ENCODE measurements at regions not wholly inside any gene's neighbourhood (a gene's known extent, or its start where the extent isn't known, plus 50 kb on each side); places are given as distances from the start of the nearest gene placed in this dataset.

GRCh38 chr21:17435565-17436543, 77.0 kb upstream of the CXADR start:
- no peaks in the 10 kb centered on the region for H3K9me3 ChIP-seq (ENCODE audit: control insufficient read depth, low read depth, low read length)
- H3K4me1 ChIP-seq (ENCODE audit: control insufficient read depth, low read depth, low read length) = peaks cover 26% of the 10 kb centered on the region
- H3K4me3 ChIP-seq (ENCODE audit: low read length) = no peak overlapping the region
- H3K9ac ChIP-seq (ENCODE audit: low read length) = no peak overlapping the region
- no peaks in the 10 kb centered on the region for H3K36me3 ChIP-seq (ENCODE audit: control insufficient read depth, low read depth, low read length)
- H3K27ac ChIP-seq (ENCODE audit: low read length) = no peak overlapping the region
- H3K27me3 ChIP-seq (ENCODE audit: control insufficient read depth, insufficient read depth, low read length) = peaks cover 13% of the 10 kb centered on the region

GRCh38 chr21:17436626-17437111, 76.2 kb upstream of the CXADR start:
- H3K27ac ChIP-seq (ENCODE audit: low read length) = no peak overlapping the region
- H3K4me1 ChIP-seq (ENCODE audit: control insufficient read depth, low read depth, low read length) = peaks cover 31% of the 10 kb centered on the region
- H3K27me3 ChIP-seq (ENCODE audit: control insufficient read depth, insufficient read depth, low read length) = peaks cover 13% of the 10 kb centered on the region
- H3K36me3 ChIP-seq (ENCODE audit: control insufficient read depth, low read depth, low read length) = no peaks in the 10 kb centered on the region
- no peak overlapping the region for H3K9ac ChIP-seq (ENCODE audit: low read length)
- H3K4me3 ChIP-seq (ENCODE audit: low read length) = no peak overlapping the region
- no peaks in the 10 kb centered on the region for H3K9me3 ChIP-seq (ENCODE audit: control insufficient read depth, low read depth, low read length)

- Histone ChIP-seq H3K27me3 (ENCODE audit: control insufficient read depth, insufficient read depth, low read length) (peaks cover 13% of the 10 kb centered on the region), H3K9me3 (ENCODE audit: control insufficient read depth, low read depth, low read length) (no peaks in the 10 kb centered on the region), H3K36me3 (ENCODE audit: control insufficient read depth, low read depth, low read length) (no peaks in the 10 kb centered on the region), H3K9ac (ENCODE audit: low read length) (no peak overlapping the region), H3K27ac (ENCODE audit: low read length) (no peak overlapping the region), H3K4me3 (ENCODE audit: low read length) (peak overlapping the region; percentile 20), H3K4me1 (ENCODE audit: control insufficient read depth, low read depth, low read length) (peaks cover 36% of the 10 kb centered on the region)
These were observed 74.2 kb upstream of the CXADR start for GRCh38 chr21:17438635-17439034.

GRCh38 chr21:17440969-17441368, 71.9 kb upstream of the CXADR start:
- Histone ChIP-seq H3K4me1 (ENCODE audit: control insufficient read depth, low read depth, low read length) (peaks cover 36% of the 10 kb centered on the region), H3K27ac (ENCODE audit: low read length) (no peak overlapping the region), H3K4me3 (ENCODE audit: low read length) (no peak overlapping the region), H3K27me3 (ENCODE audit: control insufficient read depth, insufficient read depth, low read length) (peaks cover 13% of the 10 kb centered on the region), H3K9me3 (ENCODE audit: control insufficient read depth, low read depth, low read length) (no peaks in the 10 kb centered on the region), H3K36me3 (ENCODE audit: control insufficient read depth, low read depth, low read length) (no peaks in the 10 kb centered on the region), H3K9ac (ENCODE audit: low read length) (no peak overlapping the region)

- H3K9ac ChIP-seq (ENCODE audit: low read length) = no peak overlapping the region
- H3K9me3 ChIP-seq (ENCODE audit: control insufficient read depth, low read depth, low read length) = no peaks in the 10 kb centered on the region
- H3K27me3 ChIP-seq (ENCODE audit: control insufficient read depth, insufficient read depth, low read length) = peaks cover 12% of the 10 kb centered on the region
- no peak overlapping the region for H3K27ac ChIP-seq (ENCODE audit: low read length)
- H3K4me1 ChIP-seq (ENCODE audit: control insufficient read depth, low read depth, low read length) = peaks cover 36% of the 10 kb centered on the region
- H3K36me3 ChIP-seq (ENCODE audit: control insufficient read depth, low read depth, low read length) = no peaks in the 10 kb centered on the region
- no peak overlapping the region for H3K4me3 ChIP-seq (ENCODE audit: low read length)
These were observed 71.5 kb upstream of the CXADR start for GRCh38 chr21:17441370-17441769.

GRCh38 chr21:17442165-17442564, 70.7 kb upstream of the CXADR start:
- no peak overlapping the region for H3K4me3 ChIP-seq (ENCODE audit: low read length)
- no peaks in the 10 kb centered on the region for H3K36me3 ChIP-seq (ENCODE audit: control insufficient read depth, low read depth, low read length)
- H3K27me3 ChIP-seq (ENCODE audit: control insufficient read depth, insufficient read depth, low read length) = peaks cover 7% of the 10 kb centered on the region
- no peaks in the 10 kb centered on the region for H3K9me3 ChIP-seq (ENCODE audit: control insufficient read depth, low read depth, low read length)
- no peak overlapping the region for H3K9ac ChIP-seq (ENCODE audit: low read length)
- H3K4me1 ChIP-seq (ENCODE audit: control insufficient read depth, low read depth, low read length) = peaks cover 36% of the 10 kb centered on the region
- H3K27ac ChIP-seq (ENCODE audit: low read length) = no peak overlapping the region

GRCh38 chr21:17444828-17445227, 68.0 kb upstream of the CXADR start:
- Histone ChIP-seq H3K27me3 (ENCODE audit: control insufficient read depth, insufficient read depth, low read length) (no peaks in the 10 kb centered on the region), H3K9ac (ENCODE audit: low read length) (no peak overlapping the region), H3K4me3 (ENCODE audit: low read length) (no peak overlapping the region), H3K36me3 (ENCODE audit: control insufficient read depth, low read depth, low read length) (no peaks in the 10 kb centered on the region), H3K4me1 (ENCODE audit: control insufficient read depth, low read depth, low read length) (peaks cover 19% of the 10 kb centered on the region), H3K27ac (ENCODE audit: low read length) (no peak overlapping the region), H3K9me3 (ENCODE audit: control insufficient read depth, low read depth, low read length) (no peaks in the 10 kb centered on the region)

- Histone ChIP-seq H3K4me1 (ENCODE audit: control insufficient read depth, low read depth, low read length) (peaks cover 11% of the 10 kb centered on the region), H3K27me3 (ENCODE audit: control insufficient read depth, insufficient read depth, low read length) (no peaks in the 10 kb centered on the region), H3K27ac (ENCODE audit: low read length) (no peak overlapping the region), H3K4me3 (ENCODE audit: low read length) (no peak overlapping the region), H3K9me3 (ENCODE audit: control insufficient read depth, low read depth, low read length) (no peaks in the 10 kb centered on the region), H3K9ac (ENCODE audit: low read length) (no peak overlapping the region), H3K36me3 (ENCODE audit: control insufficient read depth, low read depth, low read length) (no peaks in the 10 kb centered on the region)
These were observed 66.1 kb upstream of the CXADR start for GRCh38 chr21:17446737-17447136.

GRCh38 chr21:17449701-17450100, 63.1 kb upstream of the CXADR start:
- Histone ChIP-seq H3K27me3 (ENCODE audit: control insufficient read depth, insufficient read depth, low read length) (no peaks in the 10 kb centered on the region), H3K4me3 (ENCODE audit: low read length) (no peak overlapping the region), H3K9me3 (ENCODE audit: control insufficient read depth, low read depth, low read length) (no peaks in the 10 kb centered on the region), H3K36me3 (ENCODE audit: control insufficient read depth, low read depth, low read length) (no peaks in the 10 kb centered on the region), H3K4me1 (ENCODE audit: control insufficient read depth, low read depth, low read length) (no peaks in the 10 kb centered on the region), H3K27ac (ENCODE audit: low read length) (no peak overlapping the region), H3K9ac (ENCODE audit: low read length) (no peak overlapping the region)

- no peaks in the 10 kb centered on the region for H3K4me1 ChIP-seq (ENCODE audit: control insufficient read depth, low read depth, low read length)
- no peak overlapping the region for H3K27ac ChIP-seq (ENCODE audit: low read length)
- H3K4me3 ChIP-seq (ENCODE audit: low read length) = no peak overlapping the region
- H3K9me3 ChIP-seq (ENCODE audit: control insufficient read depth, low read depth, low read length) = no peaks in the 10 kb centered on the region
- no peaks in the 10 kb centered on the region for H3K27me3 ChIP-seq (ENCODE audit: control insufficient read depth, insufficient read depth, low read length)
- H3K9ac ChIP-seq (ENCODE audit: low read length) = no peak overlapping the region
- H3K36me3 ChIP-seq (ENCODE audit: control insufficient read depth, low read depth, low read length) = no peaks in the 10 kb centered on the region
These were observed 61.4 kb upstream of the CXADR start for GRCh38 chr21:17451364-17451891.

GRCh38 chr21:17454315-17455027, 58.4 kb upstream of the CXADR start:
- Histone ChIP-seq H3K9me3 (ENCODE audit: control insufficient read depth, low read depth, low read length) (no peaks in the 10 kb centered on the region), H3K27me3 (ENCODE audit: control insufficient read depth, insufficient read depth, low read length) (no peaks in the 10 kb centered on the region), H3K9ac (ENCODE audit: low read length) (peak overlapping the region; percentile 62), H3K36me3 (ENCODE audit: control insufficient read depth, low read depth, low read length) (no peaks in the 10 kb centered on the region), H3K4me1 (ENCODE audit: control insufficient read depth, low read depth, low read length) (no peaks in the 10 kb centered on the region), H3K27ac (ENCODE audit: low read length) (no peak overlapping the region), H3K4me3 (ENCODE audit: low read length) (peak overlapping the region; percentile 60)

Data from iPS-18a (cell line).